Lung (tissue), 11 donors: ENCODE measurements at regions not wholly inside any gene's neighbourhood (a gene's known extent, or its start where the extent isn't known, plus 50 kb on each side); places are given as distances from the start of the nearest gene placed in this dataset.

Experiments
- ATAC-seq: fragments of 200-7000 bp; cut with Tn5 transposase; one replicate; pipeline ENCODE4 v1.9.1; 2020; ENCODE audit warnings: moderate number of reproducible peaks; ENCODE audit not compliant: insufficient read depth, low FRiP score
- DNase-seq, 3 donors: peaks; one replicate each; pipeline ENCODE4 v3.0.0-alpha.2; 2013 to 2017
- H3K27ac ChIP-seq, 2 donors: one replicate each; pipeline ENCODE4 v1.5.1; 2013; ENCODE audit warnings: mild to moderate bottlenecking in 2 of 2, moderate library complexity in 2 of 2, control low read depth in 1 of 2, inconsistent platforms in 1 of 2, low read depth in 1 of 2, low read length in 1 of 2
- H3K27me3 ChIP-seq, 3 donors: one replicate each; pipeline ENCODE4 v1.5.1; 2013; ENCODE audit warnings: low read length in 2 of 3; ENCODE audit not compliant: control insufficient read depth in 3 of 3, insufficient read depth in 3 of 3
- H3K36me3 ChIP-seq, 4 donors: one replicate each; pipeline ENCODE4 v1.5.1; 2013; ENCODE audit warnings: low read length in 4 of 4, mild to moderate bottlenecking in 1 of 4, moderate library complexity in 1 of 4; ENCODE audit not compliant: control insufficient read depth in 4 of 4, insufficient read depth in 4 of 4
- H3K4me1 ChIP-seq, 5 donors: one replicate each; pipeline ENCODE4 v1.5.1; 2013; ENCODE audit warnings: low read length in 5 of 5, mild to moderate bottlenecking in 2 of 5, moderate library complexity in 1 of 5; ENCODE audit not compliant: control insufficient read depth in 5 of 5, insufficient read depth in 5 of 5
- H3K4me3 ChIP-seq: one replicate; pipeline ENCODE4 v1.5.1; 2013; ENCODE audit warnings: mild to moderate bottlenecking, control low read depth, moderate library complexity
- H3K9ac ChIP-seq, 2 donors: one replicate each; pipeline ENCODE4 v1.5.1; 2013; ENCODE audit warnings: low read length in 2 of 2, control low read depth in 1 of 2; ENCODE audit not compliant: insufficient read depth in 1 of 2
- H3K9me3 ChIP-seq, 4 donors: one replicate each; pipeline ENCODE4 v1.5.1; 2013; ENCODE audit warnings: low read length in 3 of 4, mild to moderate bottlenecking in 1 of 4, moderate library complexity in 1 of 4; ENCODE audit not compliant: control insufficient read depth in 4 of 4, insufficient read depth in 3 of 4
- WGBS, 2 donors: extraction: QIAGEN DNeasy Blood & Tissue Kit; methylation state at CpG; one replicate each; pipeline ENCODE4 v1.1.7; 2013; 5-methylcytosine and 5-hydroxymethylcytosine counted together
- TF ChIP-seq, protein P1 (sequence below): IDR thresholded peaks from 2 replicates; pipeline ENCODE4 v1.5.1; 2012; ENCODE audit warnings: mild to moderate bottlenecking; ENCODE audit errors: control extremely low read depth, extremely low read depth
- donor health status: control.
- donor health status: control.
- donor health status: Bipolar disorder and iron deficiency.
- donor health status: healthy.
- donor health status: DM: yes; HTN: yes; CAD: no.

DNA sequence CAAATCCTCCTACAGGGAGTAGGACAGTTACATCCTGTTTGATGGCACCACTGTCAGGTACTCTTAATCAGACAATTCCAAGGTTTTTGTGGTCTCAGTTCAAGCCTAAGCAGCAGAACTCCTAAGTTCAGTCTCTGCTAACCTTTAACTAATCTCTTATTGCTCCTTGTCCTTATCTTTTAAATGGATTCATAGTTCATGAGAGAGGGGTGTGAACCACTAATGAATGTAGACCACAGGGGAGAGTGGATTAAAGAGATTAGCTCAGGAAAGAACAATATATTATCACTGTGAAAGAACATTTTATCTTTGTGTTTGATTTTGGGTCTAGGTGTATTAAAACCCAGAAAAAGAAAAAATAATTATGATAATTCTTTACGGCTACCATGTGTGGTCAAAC is 168.9 kb downstream of the DCK start:
- Histone ChIP-seq H3K9ac (no peak overlapping the region), H3K27me3 (no peaks in the 10 kb centered on the region), H3K4me3 (no peak overlapping the region), H3K27ac (no peak overlapping the region), H3K4me1 (no peaks in the 10 kb centered on the region), H3K9me3 (no peaks in the 10 kb centered on the region), H3K36me3 (no peaks in the 10 kb centered on the region)
- no peak for ATAC-seq
- TF ChIP-seq, protein P1, sequence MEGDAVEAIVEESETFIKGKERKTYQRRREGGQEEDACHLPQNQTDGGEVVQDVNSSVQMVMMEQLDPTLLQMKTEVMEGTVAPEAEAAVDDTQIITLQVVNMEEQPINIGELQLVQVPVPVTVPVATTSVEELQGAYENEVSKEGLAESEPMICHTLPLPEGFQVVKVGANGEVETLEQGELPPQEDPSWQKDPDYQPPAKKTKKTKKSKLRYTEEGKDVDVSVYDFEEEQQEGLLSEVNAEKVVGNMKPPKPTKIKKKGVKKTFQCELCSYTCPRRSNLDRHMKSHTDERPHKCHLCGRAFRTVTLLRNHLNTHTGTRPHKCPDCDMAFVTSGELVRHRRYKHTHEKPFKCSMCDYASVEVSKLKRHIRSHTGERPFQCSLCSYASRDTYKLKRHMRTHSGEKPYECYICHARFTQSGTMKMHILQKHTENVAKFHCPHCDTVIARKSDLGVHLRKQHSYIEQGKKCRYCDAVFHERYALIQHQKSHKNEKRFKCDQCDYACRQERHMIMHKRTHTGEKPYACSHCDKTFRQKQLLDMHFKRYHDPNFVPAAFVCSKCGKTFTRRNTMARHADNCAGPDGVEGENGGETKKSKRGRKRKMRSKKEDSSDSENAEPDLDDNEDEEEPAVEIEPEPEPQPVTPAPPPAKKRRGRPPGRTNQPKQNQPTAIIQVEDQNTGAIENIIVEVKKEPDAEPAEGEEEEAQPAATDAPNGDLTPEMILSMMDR, result no peak
- no peak for DNase-seq
- WGBS, 2 donors, result 94 to 100% methylated on average over 1 of the region's 1 CpG

GRCh38 chr4:71163317-71163716 is 169.9 kb downstream of the DCK start:
- Histone ChIP-seq H3K9ac (no peak overlapping the region), H3K36me3 (no peaks in the 10 kb centered on the region), H3K4me3 (no peak overlapping the region), H3K27me3 (no peaks in the 10 kb centered on the region), H3K9me3 (no peaks in the 10 kb centered on the region), H3K4me1 (no peaks in the 10 kb centered on the region), H3K27ac (no peak overlapping the region)
- 63 to 73% methylated on average over 2 of the region's 2 CpGs for WGBS, 2 donors
- ATAC-seq (no peak), DNase-seq (no peak)
- TF ChIP-seq, protein P1, result no peak

- Histone ChIP-seq H3K9ac (no peak overlapping the region), H3K4me3 (no peak overlapping the region), H3K9me3 (no peaks in the 10 kb centered on the region), H3K27me3 (no peaks in the 10 kb centered on the region), H3K36me3 (no peaks in the 10 kb centered on the region), H3K4me1 (no peaks in the 10 kb centered on the region), H3K27ac (no peak overlapping the region)
- TF ChIP-seq, protein P1, result no peak
- DNase-seq (no peak), ATAC-seq (no peak)
- 92 to 95% methylated on average over 3 of the region's 3 CpGs for WGBS, 2 donors
Observed at GRCh38 chr4:71167083-71167482, 171.7 kb upstream of the SLC4A4 start.

- WGBS, 2 donors, result 96 to 97% methylated on average over 2 of the region's 2 CpGs
- Histone ChIP-seq H3K36me3 (no peaks in the 10 kb centered on the region), H3K4me3 (no peak overlapping the region), H3K27ac (no peak overlapping the region), H3K9me3 (peaks cover 0 to 3% (median 0%) of the 10 kb centered on the region in 4 donors), H3K9ac (no peak overlapping the region), H3K4me1 (no peaks in the 10 kb centered on the region), H3K27me3 (no peaks in the 10 kb centered on the region)
- TF ChIP-seq, protein P1, result no peak
- DNase-seq (no peak), ATAC-seq (no peak)
Observed at GRCh38 chr4:71171592-71171991, 167.2 kb upstream of the SLC4A4 start.
